Gastroesophageal sphincter (tissue), 3 donors: ENCODE measurements at regions not wholly inside any gene's neighbourhood (a gene's known extent, or its start where the extent isn't known, plus 50 kb on each side); places are given as distances from the start of the nearest gene placed in this dataset.

Experiments
- EP300 ChIP-seq: sonication (generic); formaldehyde crosslinking; IDR thresholded peaks from one replicate; pipeline ENCODE4 v1.6.1; 2017; ENCODE audit warnings: antibody characterized with exemption, mild to moderate bottlenecking
- POLR2A ChIP-seq, 2 donors: fragments of 450-650 bp; IDR thresholded peaks; one replicate each; pipeline ENCODE4 v1.6.1; 2017; ENCODE audit warnings: antibody characterized with exemption in 2 of 2, mild to moderate bottlenecking in 2 of 2, moderate library complexity in 1 of 2
- POLR2AphosphoS5 ChIP-seq: sonication (generic); formaldehyde crosslinking; IDR thresholded peaks from one replicate; pipeline ENCODE4 v1.6.1; 2017; ENCODE audit warnings: antibody characterized with exemption
- TF ChIP-seq, protein P1 (sequence below), 4 experiments: fragments of 200-600 bp in 2 of 4; fragments of 450-650 bp in 2 of 4; sonication (generic) in 1 of 4; IDR thresholded peaks; one replicate each; pipeline ENCODE4 v1.5.1; 2017 to 2019; ENCODE audit warnings: antibody characterized with exemption in 4 of 4, mild to moderate bottlenecking in 2 of 4, moderate library complexity in 2 of 4

DNA sequence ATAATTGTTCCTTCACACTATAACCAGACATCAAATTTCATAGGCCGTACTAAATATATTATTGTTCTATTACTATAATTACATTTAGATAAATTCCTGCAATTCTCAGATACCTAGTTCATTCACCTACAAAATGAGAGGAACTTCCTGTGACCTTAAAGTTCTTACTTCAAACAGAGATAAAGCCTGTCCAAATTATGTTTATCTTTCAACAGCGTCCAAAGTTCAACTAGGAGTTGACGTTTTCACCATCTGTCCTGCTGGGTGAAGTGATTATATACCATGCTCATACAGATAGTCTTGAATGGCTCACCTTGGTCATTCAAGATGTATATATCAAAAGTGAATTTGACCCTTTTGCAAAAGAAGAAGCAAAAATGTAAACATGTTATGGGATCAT is 440.6 kb downstream of the CDH8 start:
- TF ChIP-seq POLR2AphosphoS5 (no peak), POLR2A (IDR thresholded peaks at IDR 0.05) (no peak), EP300 (no peak)
- TF ChIP-seq, protein P1, sequence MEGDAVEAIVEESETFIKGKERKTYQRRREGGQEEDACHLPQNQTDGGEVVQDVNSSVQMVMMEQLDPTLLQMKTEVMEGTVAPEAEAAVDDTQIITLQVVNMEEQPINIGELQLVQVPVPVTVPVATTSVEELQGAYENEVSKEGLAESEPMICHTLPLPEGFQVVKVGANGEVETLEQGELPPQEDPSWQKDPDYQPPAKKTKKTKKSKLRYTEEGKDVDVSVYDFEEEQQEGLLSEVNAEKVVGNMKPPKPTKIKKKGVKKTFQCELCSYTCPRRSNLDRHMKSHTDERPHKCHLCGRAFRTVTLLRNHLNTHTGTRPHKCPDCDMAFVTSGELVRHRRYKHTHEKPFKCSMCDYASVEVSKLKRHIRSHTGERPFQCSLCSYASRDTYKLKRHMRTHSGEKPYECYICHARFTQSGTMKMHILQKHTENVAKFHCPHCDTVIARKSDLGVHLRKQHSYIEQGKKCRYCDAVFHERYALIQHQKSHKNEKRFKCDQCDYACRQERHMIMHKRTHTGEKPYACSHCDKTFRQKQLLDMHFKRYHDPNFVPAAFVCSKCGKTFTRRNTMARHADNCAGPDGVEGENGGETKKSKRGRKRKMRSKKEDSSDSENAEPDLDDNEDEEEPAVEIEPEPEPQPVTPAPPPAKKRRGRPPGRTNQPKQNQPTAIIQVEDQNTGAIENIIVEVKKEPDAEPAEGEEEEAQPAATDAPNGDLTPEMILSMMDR (IDR thresholded peaks at IDR 0.05) = no peak
